GM12878 (cell line): ENCODE measurements at regions not wholly inside any gene's neighbourhood (a gene's known extent, or its start where the extent isn't known, plus 50 kb on each side); places are given as distances from the start of the nearest gene placed in this dataset.

ENCODE experiments used
- ATAC-seq: fragments of 200-7000 bp; cut with Tn5 transposase; 3 replicates; pipeline ENCODE4 v1.9.1; 2020; ENCODE audit warnings: mild to moderate bottlenecking, moderate library complexity
- BruUV-seq: library from RNA; stranded (reverse); fragments of 400-500 nt; replicated peaks from 2 replicates; lab custom pipeline; 2021; lab: Mats Ljungman, UMichigan
- CTCF ChIA-PET: fragments of 300-600 bp; sonication (Branson Sonifier 250); formaldehyde crosslinking; extraction: SDS; loops from one replicate; lab custom pipeline; 2021; ENCODE audit warnings: inconsistent platforms; lab: Yijun Ruan, JAX
- POLR2A ChIA-PET: fragments of 350-600 bp; formaldehyde crosslinking; extraction: SDS; loops from one replicate; lab custom pipeline; 2021; ENCODE audit warnings: inconsistent platforms; lab: Charles Lee
- RAD21 ChIA-PET: fragments of 300-600 bp; sonication (Branson Sonifier 250); formaldehyde crosslinking; loops from one replicate; lab custom pipeline; 2023; ENCODE audit warnings: antibody characterized with exemption; ENCODE audit not compliant: unreplicated experiment; lab: Charles Lee
- SMC1A ChIA-PET: fragments of 300-600 bp; sonication (Branson Sonifier 250); formaldehyde crosslinking; loops from one replicate; lab custom pipeline; 2023; ENCODE audit not compliant: unreplicated experiment, uncharacterized antibody; lab: Charles Lee
- DNase-seq: peaks from one replicate; pipeline ENCODE4 v3.0.0-alpha.2; 2011; ENCODE audit warnings: low read depth, low spot score
- FAIRE-seq: peaks from 3 replicates; lab custom pipeline; 2011; peaks lifted over from hg19 to GRCh38; lab: Jason Lieb, UNC
- H2AFZ ChIP-seq: 2 replicates; pipeline ENCODE4 v1.6.0; 2011; ENCODE audit warnings: low read depth, low read length, control low read depth; ENCODE audit not compliant: control insufficient read depth
- H3K27ac ChIP-seq: 2 replicates; pipeline ENCODE4 v1.5.1; 2011; ENCODE audit warnings: control low read depth; ENCODE audit not compliant: control insufficient read depth, insufficient read depth
- H3K27me3 ChIP-seq, 2 experiments: replicated peaks in 1 of 2; 2 replicates each; pipeline versions ENCODE4 v1.6.0 to v1.6.1; 2011; ENCODE audit warnings: low read length in 1 of 2; ENCODE audit not compliant: control insufficient read depth in 2 of 2, insufficient read depth in 2 of 2
- H3K36me3 ChIP-seq, 2 experiments: 2 replicates each; pipeline ENCODE4 v1.5.1; 2011; ENCODE audit warnings: low read length in 1 of 2; ENCODE audit not compliant: control insufficient read depth in 2 of 2, insufficient read depth in 2 of 2
- H3K4me1 ChIP-seq: 2 replicates; pipeline ENCODE4 v1.6.1; 2011; ENCODE audit warnings: mild to moderate bottlenecking, low read length, moderate library complexity, mixed read lengths; ENCODE audit not compliant: control insufficient read depth, insufficient read depth
- H3K4me2 ChIP-seq: 2 replicates; pipeline ENCODE4 v1.6.0; 2011; ENCODE audit warnings: control low read depth; ENCODE audit not compliant: control insufficient read depth, insufficient read depth
- H3K4me3 ChIP-seq: fragments of 200-600 bp; sonication (generic); 2 replicates; pipeline ENCODE4 v1.5.1; 2016
- H3K79me2 ChIP-seq: 2 replicates; pipeline ENCODE4 v1.6.0; 2011; ENCODE audit warnings: low read length; ENCODE audit not compliant: control insufficient read depth, insufficient read depth
- H3K9ac ChIP-seq: 2 replicates; pipeline ENCODE4 v1.8.0; 2011; ENCODE audit warnings: low read length, control low read depth, mixed read lengths; ENCODE audit not compliant: control insufficient read depth, insufficient read depth
- H3K9me3 ChIP-seq: replicated peaks from 3 replicates; pipeline ENCODE4 v1.5.1; 2011; ENCODE audit warnings: mild to moderate bottlenecking, low read length; ENCODE audit not compliant: control insufficient read depth, insufficient read depth
- H4K20me1 ChIP-seq: 2 replicates; pipeline ENCODE4 v1.6.0; 2011; ENCODE audit not compliant: control insufficient read depth, insufficient read depth
- BMI1 ChIP-seq: fragments of 450-650 bp; IDR thresholded peaks from 2 replicates; pipeline ENCODE4 v1.6.1; 2016; ENCODE audit warnings: mild to moderate bottlenecking, moderate library complexity, borderline replicate concordance
- CBX3 ChIP-seq: fragments of 200-600 bp; sonication (generic); IDR thresholded peaks from 2 replicates; pipeline ENCODE4 v1.6.1; 2016; ENCODE audit warnings: low read depth, borderline replicate concordance
- EED ChIP-seq: sonication (generic); IDR thresholded peaks from 2 replicates; pipeline ENCODE4 v1.6.1; 2016; ENCODE audit warnings: antibody characterized with exemption, low read depth
- EP300 ChIP-seq, 2 experiments: fragments of 150-350 bp in 1 of 2; IDR thresholded peaks; 2 replicates each; pipeline ENCODE4 v1.6.1; 2011 to 2012; ENCODE audit warnings: low read depth in 2 of 2, low read length in 2 of 2, borderline replicate concordance in 1 of 2, improper control_type of control experiment in 1 of 2, inconsistent platforms in 1 of 2; ENCODE audit not compliant: control insufficient read depth in 1 of 2
- GATAD2B ChIP-seq: fragments of 450-650 bp; conservative IDR thresholded peaks from 2 replicates; pipeline ENCODE4 v1.6.1; 2017; ENCODE audit warnings: low read depth, mild to moderate bottlenecking, moderate library complexity
- HDGF ChIP-seq: fragments of 450-650 bp; IDR thresholded peaks from 2 replicates; pipeline ENCODE4 v1.6.1; 2016; ENCODE audit warnings: antibody characterized with exemption
- IKZF1 ChIP-seq: fragments of 450-650 bp; conservative IDR thresholded peaks from 2 replicates; pipeline ENCODE4 v1.6.1; 2017; ENCODE audit warnings: antibody characterized with exemption, mild to moderate bottlenecking
- IRF4 ChIP-seq: IDR thresholded peaks from 2 replicates; pipeline ENCODE4 v1.6.1; 2011; ENCODE audit warnings: low read depth, low read length
- MYC ChIP-seq: IDR thresholded peaks from 2 replicates; pipeline ENCODE4 v1.6.1; 2011; ENCODE audit warnings: mild to moderate bottlenecking, low read length, moderate library complexity, inconsistent platforms; ENCODE audit not compliant: insufficient read depth, insufficient replicate concordance, insufficient read length, severe bottlenecking
- NFYB ChIP-seq: IDR thresholded peaks from 2 replicates; pipeline ENCODE4 v1.6.1; 2011; ENCODE audit warnings: low read depth, mild to moderate bottlenecking, low read length, improper control_type of control experiment, moderate library complexity; ENCODE audit not compliant: insufficient read depth
- NR2C1 ChIP-seq: fragments of 450-650 bp; IDR thresholded peaks from 2 replicates; pipeline ENCODE4 v1.6.1; 2017; ENCODE audit warnings: antibody characterized with exemption, mild to moderate bottlenecking, moderate library complexity
- RCOR1 ChIP-seq: conservative IDR thresholded peaks from 2 replicates; pipeline ENCODE4 v1.6.1; 2012; ENCODE audit warnings: low read depth, low read length, improper control_type of control experiment
- SIX5 ChIP-seq: IDR thresholded peaks from 2 replicates; pipeline ENCODE4 v1.6.1; 2011; ENCODE audit warnings: mild to moderate bottlenecking, low read depth, low read length, moderate library complexity; ENCODE audit not compliant: severe bottlenecking
- SPI1 ChIP-seq: IDR thresholded peaks from 2 replicates; pipeline ENCODE4 v1.6.1; 2011; ENCODE audit warnings: low read depth, mild to moderate bottlenecking, low read length, moderate library complexity, borderline replicate concordance; ENCODE audit not compliant: insufficient read depth
- SUZ12 ChIP-seq: fragments of 200-600 bp; sonication (generic); IDR thresholded peaks from one replicate; pipeline ENCODE4 v1.6.1; 2018; ENCODE audit warnings: antibody characterized with exemption, mild to moderate bottlenecking; ENCODE audit not compliant: unreplicated experiment
- USF2 ChIP-seq: IDR thresholded peaks from 2 replicates; pipeline ENCODE4 v1.6.1; 2011; ENCODE audit warnings: low read depth, low read length, improper control_type of control experiment, borderline replicate concordance
- YBX1 ChIP-seq: fragments of 450-650 bp; IDR thresholded peaks from 2 replicates; pipeline ENCODE4 v1.6.1; 2016; ENCODE audit warnings: antibody characterized with exemption
- in situ Hi-C: fragments of 300-500 bp; cut with MboI; formaldehyde crosslinking; loops from 9 replicates; pipeline ENCODE4 v1.14.3; 2018; ENCODE audit warnings: mixed read lengths
- intact Hi-C: fragments of 100-400 bp; cut with micrococcal nuclease; formaldehyde crosslinking; loops from one replicate; pipeline ENCODE4 v1.14.2; 2022; ENCODE audit not compliant: unreplicated experiment
- TF ChIP-seq, protein P1 (sequence below), 3 experiments: IDR thresholded peaks in 2 of 3; conservative IDR thresholded peaks in 1 of 3; 2 replicates each; pipeline ENCODE4 v1.5.1; 2011; ENCODE audit warnings: low read depth in 3 of 3, low read length in 3 of 3, mild to moderate bottlenecking in 3 of 3, control low read depth in 2 of 3, moderate library complexity in 2 of 3, inconsistent platforms in 1 of 3, mixed read lengths in 1 of 3; ENCODE audit not compliant: control insufficient read depth in 2 of 3, insufficient read depth in 1 of 3; ENCODE audit errors: extremely low read depth in 1 of 3

GRCh38 chr4:141783770-141784169, 147.4 kb downstream of the IL15 start:
- FAIRE-seq = no peak

GRCh38 chr4:141786946-141787345, 150.6 kb downstream of the IL15 start:
- SMC1A ChIA-PET = no interaction called here
- BruUV-seq = no TSS peak
- in situ Hi-C loops = no loop called here

More at GRCh38 chr4:141783770-141784169, 147.4 kb downstream of the IL15 start:
- BruUV-seq = no TSS peak
- H3K27me3 ChIP-seq = no peaks in the 10 kb centered on the region
- no peak for TF ChIP-seq MYC
- no peak for TF ChIP-seq GATAD2B
- no peak for TF ChIP-seq HDGF
- SMC1A ChIA-PET = interaction anchor here (0.8 kb wide), 1 partner anchor 524 kb away, joined by 3 read pairs; no protein-coding TSS in a partner anchor
- in situ Hi-C loops = no loop called here
- no peak overlapping the region for H2AFZ ChIP-seq
- H3K9ac ChIP-seq = no peak overlapping the region
- H4K20me1 ChIP-seq = no peaks in the 10 kb centered on the region
- no peaks in the 10 kb centered on the region; the same call in 2 of the 3 replicates for H3K9me3 ChIP-seq
- H3K4me3 ChIP-seq = no peak overlapping the region
- no peak for ATAC-seq
- intact Hi-C loops = no loop called here
- no peak for DNase-seq
- H3K36me3 ChIP-seq = no peaks in the 10 kb centered on the region
- H3K79me2 ChIP-seq = no peaks in the 10 kb centered on the region
- POLR2A ChIA-PET = no interaction called here
- H3K27ac ChIP-seq = no peak overlapping the region
- CTCF ChIA-PET = no interaction called here
- RAD21 ChIA-PET = no interaction called here
- no peak overlapping the region for H3K4me2 ChIP-seq
- H3K4me1 ChIP-seq = no peaks in the 10 kb centered on the region

More at GRCh38 chr4:141786946-141787345, 150.6 kb downstream of the IL15 start:
- Histone ChIP-seq H4K20me1 (no peaks in the 10 kb centered on the region), H3K4me1 (no peaks in the 10 kb centered on the region), H3K4me2 (no peak overlapping the region), H2AFZ (no peak overlapping the region), H3K27me3 (no peaks in the 10 kb centered on the region), H3K27ac (no peak overlapping the region), H3K9ac (no peak overlapping the region), H3K36me3 (no peaks in the 10 kb centered on the region), H3K79me2 (no peaks in the 10 kb centered on the region), H3K9me3 (no peaks in the 10 kb centered on the region; the same call in 2 of the 3 replicates), H3K4me3 (no peak overlapping the region)
- POLR2A ChIA-PET = no interaction called here
- DNase-seq = no peak
- RAD21 ChIA-PET = no interaction called here
- intact Hi-C loops = no loop called here
- CTCF ChIA-PET = no interaction called here
- TF ChIP-seq NFYB (no peak), IRF4 (no peak), SIX5 (no peak), IKZF1 (no peak), USF2 (no peak), CBX3 (no peak), YBX1 (no peak), NR2C1 (no peak), SPI1 (no peak), MYC (no peak), RCOR1 (no peak), EP300 (IDR thresholded peaks at IDR 0.05; ENCODE audit: borderline replicate concordance in 1 of 2, control insufficient read depth in 1 of 2, low read depth in 2 of 2, low read length in 2 of 2) (no peak), BMI1 (no peak), SUZ12 (no peak), EED (no peak)
- TF ChIP-seq, protein P1, sequence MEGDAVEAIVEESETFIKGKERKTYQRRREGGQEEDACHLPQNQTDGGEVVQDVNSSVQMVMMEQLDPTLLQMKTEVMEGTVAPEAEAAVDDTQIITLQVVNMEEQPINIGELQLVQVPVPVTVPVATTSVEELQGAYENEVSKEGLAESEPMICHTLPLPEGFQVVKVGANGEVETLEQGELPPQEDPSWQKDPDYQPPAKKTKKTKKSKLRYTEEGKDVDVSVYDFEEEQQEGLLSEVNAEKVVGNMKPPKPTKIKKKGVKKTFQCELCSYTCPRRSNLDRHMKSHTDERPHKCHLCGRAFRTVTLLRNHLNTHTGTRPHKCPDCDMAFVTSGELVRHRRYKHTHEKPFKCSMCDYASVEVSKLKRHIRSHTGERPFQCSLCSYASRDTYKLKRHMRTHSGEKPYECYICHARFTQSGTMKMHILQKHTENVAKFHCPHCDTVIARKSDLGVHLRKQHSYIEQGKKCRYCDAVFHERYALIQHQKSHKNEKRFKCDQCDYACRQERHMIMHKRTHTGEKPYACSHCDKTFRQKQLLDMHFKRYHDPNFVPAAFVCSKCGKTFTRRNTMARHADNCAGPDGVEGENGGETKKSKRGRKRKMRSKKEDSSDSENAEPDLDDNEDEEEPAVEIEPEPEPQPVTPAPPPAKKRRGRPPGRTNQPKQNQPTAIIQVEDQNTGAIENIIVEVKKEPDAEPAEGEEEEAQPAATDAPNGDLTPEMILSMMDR (IDR thresholded peaks at IDR 0.05 in 2 of 3, conservative IDR thresholded peaks at IDR 0.05 in 1 of 3; ENCODE audit: control insufficient read depth in 2 of 3, extremely low read depth in 1 of 3, insufficient read depth in 1 of 3, low read depth in 3 of 3, low read length in 3 of 3) = no peak
- no peak for ATAC-seq
- FAIRE-seq = no peak
